ENCODE measurements at regions not wholly inside any gene's neighbourhood (a gene's known extent, or its start where the extent isn't known, plus 50 kb on each side); places are given as distances from the start of the nearest gene placed in this dataset.

DNA sequence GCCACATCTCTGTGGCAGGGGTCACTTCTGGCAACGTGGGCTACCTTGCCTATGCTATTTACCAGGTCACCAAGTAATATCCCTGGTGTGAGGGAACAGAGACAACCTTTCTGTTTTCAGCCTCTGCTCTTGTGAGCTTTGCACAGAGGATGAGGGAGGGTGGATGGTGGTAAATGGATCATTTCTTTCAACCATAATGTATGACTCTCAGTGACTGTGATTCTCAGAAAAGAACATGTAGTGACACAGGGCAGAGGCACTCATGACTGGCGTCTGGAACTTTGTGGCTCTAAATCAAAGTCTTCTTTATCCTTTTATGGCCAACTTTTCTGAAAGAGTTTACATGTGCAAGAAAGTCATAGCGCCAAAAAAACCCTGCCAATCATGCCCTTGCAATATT lies 153.5 kb upstream of the USP24 start:
- no peak overlapping the region for H2BK12ac ChIP-seq (ENCODE audit: low read length in 2 of 2)
- no peak overlapping the region for H3K4ac ChIP-seq (ENCODE audit: low read depth in 1 of 2, low read length in 2 of 2)
- H3K23ac ChIP-seq (ENCODE audit: low read length in 2 of 2) = no peak overlapping the region
- H3K79me1 ChIP-seq (replicated peaks; ENCODE audit: low read length, poor library complexity, severe bottlenecking) = no peaks in the 10 kb centered on the region
- H3K36me3 ChIP-seq (ENCODE audit: control insufficient read depth in 1 of 2, insufficient read depth in 2 of 2, low read depth in 1 of 2, low read length in 2 of 2) = no peaks in the 10 kb centered on the region
- no peak overlapping the region for H2BK5ac ChIP-seq (ENCODE audit: low read depth, low read length, poor library complexity, severe bottlenecking)
- H4K91ac ChIP-seq (ENCODE audit: low read length) = no peak overlapping the region
- H3K9me3 ChIP-seq (ENCODE audit: control insufficient read depth, low read length) = peaks cover 10% of the 10 kb centered on the region
- no peak overlapping the region for H2BK15ac ChIP-seq (ENCODE audit: low read depth, poor library complexity, severe bottlenecking)
- H2AFZ ChIP-seq (ENCODE audit: low read depth, low read length) = no peak overlapping the region
- H3K4me3 ChIP-seq (ENCODE audit: insufficient read depth in 1 of 2, low read depth in 1 of 2, low read length in 2 of 2) = no peak overlapping the region
- H3K27ac ChIP-seq (ENCODE audit: low read length, poor library complexity, severe bottlenecking) = no peak overlapping the region
- H2AK5ac ChIP-seq (ENCODE audit: low read length, severe bottlenecking) = no peak overlapping the region
- H3K14ac ChIP-seq (ENCODE audit: low read length in 2 of 2) = no peak overlapping the region
- no peak overlapping the region for H2BK120ac ChIP-seq (ENCODE audit: low read depth, low read length)
- no peak overlapping the region for H4K8ac ChIP-seq (ENCODE audit: low read length)
- no peak for DNase-seq
- no peak overlapping the region for H3K4me2 ChIP-seq (ENCODE audit: low read length, poor library complexity, severe bottlenecking)
- no peaks in the 10 kb centered on the region for H3K4me1 ChIP-seq (ENCODE audit: control insufficient read depth, insufficient read depth, low read depth, low read length)
- H3K9ac ChIP-seq (ENCODE audit: low read length) = no peak overlapping the region
- WGBS = 75% methylated on average over 3 of the region's 3 CpGs
- no peaks in the 10 kb centered on the region for H3K27me3 ChIP-seq (ENCODE audit: control insufficient read depth in 1 of 2, insufficient read depth in 1 of 2, low read length in 2 of 2)
- H3K18ac ChIP-seq (ENCODE audit: low read depth in 1 of 2, low read length in 2 of 2) = no peak overlapping the region

GRCh38 chr1:55367273-55367672 lies 152.1 kb upstream of the USP24 start:
- H3K4me2 ChIP-seq (ENCODE audit: low read length, poor library complexity, severe bottlenecking) = no peak overlapping the region
- no peak overlapping the region for H2AK5ac ChIP-seq (ENCODE audit: low read length, severe bottlenecking)

GRCh38 chr1:55364216-55364615 lies 149.1 kb upstream of the USP24 start:
- Histone ChIP-seq H3K36me3 (ENCODE audit: control insufficient read depth in 1 of 2, insufficient read depth in 2 of 2, low read depth in 1 of 2, low read length in 2 of 2) (no peaks in the 10 kb centered on the region), H2BK15ac (ENCODE audit: low read depth, poor library complexity, severe bottlenecking) (no peak overlapping the region), H3K27me3 (ENCODE audit: control insufficient read depth in 1 of 2, insufficient read depth in 1 of 2, low read length in 2 of 2) (no peaks in the 10 kb centered on the region), H3K27ac (ENCODE audit: low read length, poor library complexity, severe bottlenecking) (no peak overlapping the region), H3K79me1 (replicated peaks; ENCODE audit: low read length, poor library complexity, severe bottlenecking) (no peaks in the 10 kb centered on the region), H2AFZ (ENCODE audit: low read depth, low read length) (no peak overlapping the region), H2BK120ac (ENCODE audit: low read depth, low read length) (no peak overlapping the region), H3K4ac (ENCODE audit: low read depth in 1 of 2, low read length in 2 of 2) (no peak overlapping the region), H3K18ac (ENCODE audit: low read depth in 1 of 2, low read length in 2 of 2) (no peak overlapping the region), H3K9me3 (ENCODE audit: control insufficient read depth, low read length) (peaks cover 10% of the 10 kb centered on the region), H3K14ac (ENCODE audit: low read length in 2 of 2) (no peak overlapping the region), H3K4me2 (ENCODE audit: low read length, poor library complexity, severe bottlenecking) (no peak overlapping the region), H3K23ac (ENCODE audit: low read length in 2 of 2) (no peak overlapping the region), H2BK12ac (ENCODE audit: low read length in 2 of 2) (peak overlapping the region in 1 of 2 experiments; percentile 1), H2AK5ac (ENCODE audit: low read length, severe bottlenecking) (no peak overlapping the region), H2BK5ac (ENCODE audit: low read depth, low read length, poor library complexity, severe bottlenecking) (no peak overlapping the region), H3K4me1 (ENCODE audit: control insufficient read depth, insufficient read depth, low read depth, low read length) (no peaks in the 10 kb centered on the region), H3K9ac (ENCODE audit: low read length) (no peak overlapping the region), H4K8ac (ENCODE audit: low read length) (no peak overlapping the region), H3K4me3 (ENCODE audit: insufficient read depth in 1 of 2, low read depth in 1 of 2, low read length in 2 of 2) (no peak overlapping the region), H4K91ac (ENCODE audit: low read length) (no peak overlapping the region)
- WGBS = 95% methylated on average over 2 of the region's 3 CpGs
- DNase-seq = no peak

More at GRCh38 chr1:55367273-55367672, 152.1 kb upstream of the USP24 start:
- H3K36me3 ChIP-seq (ENCODE audit: control insufficient read depth in 1 of 2, insufficient read depth in 2 of 2, low read depth in 1 of 2, low read length in 2 of 2) = no peaks in the 10 kb centered on the region
- no peaks in the 10 kb centered on the region for H3K27me3 ChIP-seq (ENCODE audit: control insufficient read depth in 1 of 2, insufficient read depth in 1 of 2, low read length in 2 of 2)
- no peak for DNase-seq
- no peak overlapping the region for H2BK15ac ChIP-seq (ENCODE audit: low read depth, poor library complexity, severe bottlenecking)
- H2BK12ac ChIP-seq (ENCODE audit: low read length in 2 of 2) = no peak overlapping the region
- 92% methylated on average over 7 of the region's 7 CpGs for WGBS
- H3K4ac ChIP-seq (ENCODE audit: low read depth in 1 of 2, low read length in 2 of 2) = no peak overlapping the region
- H3K14ac ChIP-seq (ENCODE audit: low read length in 2 of 2) = no peak overlapping the region
- no peaks in the 10 kb centered on the region for H3K79me1 ChIP-seq (replicated peaks; ENCODE audit: low read length, poor library complexity, severe bottlenecking)
- H2BK5ac ChIP-seq (ENCODE audit: low read depth, low read length, poor library complexity, severe bottlenecking) = no peak overlapping the region
- H3K4me3 ChIP-seq (ENCODE audit: insufficient read depth in 1 of 2, low read depth in 1 of 2, low read length in 2 of 2) = no peak overlapping the region
- no peak overlapping the region for H4K91ac ChIP-seq (ENCODE audit: low read length)
- H4K8ac ChIP-seq (ENCODE audit: low read length) = no peak overlapping the region
- no peak overlapping the region for H3K9ac ChIP-seq (ENCODE audit: low read length)
- peaks cover 10% of the 10 kb centered on the region for H3K9me3 ChIP-seq (ENCODE audit: control insufficient read depth, low read length)
- H2AFZ ChIP-seq (ENCODE audit: low read depth, low read length) = no peak overlapping the region
- no peak overlapping the region for H2BK120ac ChIP-seq (ENCODE audit: low read depth, low read length)
- H3K18ac ChIP-seq (ENCODE audit: low read depth in 1 of 2, low read length in 2 of 2) = no peak overlapping the region
- no peak overlapping the region for H3K27ac ChIP-seq (ENCODE audit: low read length, poor library complexity, severe bottlenecking)
- H3K23ac ChIP-seq (ENCODE audit: low read length in 2 of 2) = no peak overlapping the region
- H3K4me1 ChIP-seq (ENCODE audit: control insufficient read depth, insufficient read depth, low read depth, low read length) = no peaks in the 10 kb centered on the region

GRCh38 chr1:55363268-55363667 lies 148.1 kb upstream of the USP24 start:
- H3K4me3 ChIP-seq (ENCODE audit: insufficient read depth in 1 of 2, low read depth in 1 of 2, low read length in 2 of 2) = no peak overlapping the region
- no peak overlapping the region for H3K4me2 ChIP-seq (ENCODE audit: low read length, poor library complexity, severe bottlenecking)
- H3K27me3 ChIP-seq (ENCODE audit: control insufficient read depth in 1 of 2, insufficient read depth in 1 of 2, low read length in 2 of 2) = no peaks in the 10 kb centered on the region
- no peak overlapping the region for H3K4ac ChIP-seq (ENCODE audit: low read depth in 1 of 2, low read length in 2 of 2)
- H3K23ac ChIP-seq (ENCODE audit: low read length in 2 of 2) = no peak overlapping the region
- no peak overlapping the region for H4K8ac ChIP-seq (ENCODE audit: low read length)
- H3K79me1 ChIP-seq (replicated peaks; ENCODE audit: low read length, poor library complexity, severe bottlenecking) = no peaks in the 10 kb centered on the region
- no peak overlapping the region for H2BK5ac ChIP-seq (ENCODE audit: low read depth, low read length, poor library complexity, severe bottlenecking)
- H2BK12ac ChIP-seq (ENCODE audit: low read length in 2 of 2) = no peak overlapping the region
- no peak overlapping the region for H2AFZ ChIP-seq (ENCODE audit: low read depth, low read length)
- no peak overlapping the region for H3K27ac ChIP-seq (ENCODE audit: low read length, poor library complexity, severe bottlenecking)
- peak overlapping the region; percentile 58 for H3K9ac ChIP-seq (ENCODE audit: low read length)
- no peak overlapping the region for H2BK15ac ChIP-seq (ENCODE audit: low read depth, poor library complexity, severe bottlenecking)
- H3K4me1 ChIP-seq (ENCODE audit: control insufficient read depth, insufficient read depth, low read depth, low read length) = no peaks in the 10 kb centered on the region
- H3K36me3 ChIP-seq (ENCODE audit: control insufficient read depth in 1 of 2, insufficient read depth in 2 of 2, low read depth in 1 of 2, low read length in 2 of 2) = no peaks in the 10 kb centered on the region
- no peak overlapping the region for H3K14ac ChIP-seq (ENCODE audit: low read length in 2 of 2)
- WGBS = 80% methylated on average over 1 of the region's 1 CpG
- no peak overlapping the region for H2AK5ac ChIP-seq (ENCODE audit: low read length, severe bottlenecking)
- H2BK120ac ChIP-seq (ENCODE audit: low read depth, low read length) = no peak overlapping the region
- H3K9me3 ChIP-seq (ENCODE audit: control insufficient read depth, low read length) = peaks cover 3% of the 10 kb centered on the region
- H4K91ac ChIP-seq (ENCODE audit: low read length) = no peak overlapping the region
- peak; percentile 42 for DNase-seq
- H3K18ac ChIP-seq (ENCODE audit: low read depth in 1 of 2, low read length in 2 of 2) = peak overlapping the region in 1 of 2 experiments; percentile 47
